ENCODE measurements at regions not wholly inside any gene's neighbourhood (a gene's known extent, or its start where the extent isn't known, plus 50 kb on each side); places are given as distances from the start of the nearest gene placed in this dataset.

GRCh38 chr1:143672983-143673382 lies 298.8 kb downstream of the FAM72C start:
- H3K27me3 ChIP-seq (replicated peaks in 1 of 4; ENCODE audit: control insufficient read depth in 3 of 4, extremely low read depth in 1 of 4, insufficient read depth in 3 of 4, low read length in 3 of 4), result no peaks in the 10 kb centered on the region
- no peak for TF ChIP-seq KDM4A (IDR thresholded peaks at IDR 0.05; ENCODE audit: low read depth, low read length, severe bottlenecking)
- TF ChIP-seq TAF7 (optimal IDR thresholded peaks at IDR 0.05; ENCODE audit: borderline replicate concordance, low read depth, low read length), result no peak
- no peak for TF ChIP-seq KDM5A (IDR thresholded peaks at IDR 0.05; ENCODE audit: low read length)
- no peak for TF ChIP-seq CHD2 (IDR thresholded peaks at IDR 0.05; ENCODE audit: low read length)
- TF ChIP-seq SP2 (IDR thresholded peaks at IDR 0.05; ENCODE audit: low read length), result no peak
- TF ChIP-seq TEAD4 (IDR thresholded peaks at IDR 0.05; ENCODE audit: low read depth, low read length), result no peak
- TF ChIP-seq GTF2F1 (IDR thresholded peaks at IDR 0.05; ENCODE audit: borderline replicate concordance, low read depth, low read length), result no peak
- no peak for TF ChIP-seq POLR2A (IDR thresholded peaks at IDR 0.05; ENCODE audit: control extremely low read depth in 1 of 2, low read depth in 2 of 2, low read length in 2 of 2)
- TF ChIP-seq SP1 (IDR thresholded peaks at IDR 0.05; ENCODE audit: low read depth, low read length), result no peak

More at GRCh38 chr1:143672983-143673382, 298.8 kb downstream of the FAM72C start:
- Histone ChIP-seq H3K36me3 (ENCODE audit: control insufficient read depth in 2 of 4, insufficient read depth in 4 of 4, low read length in 3 of 4) (no peaks in the 10 kb centered on the region), H2BK5ac (ENCODE audit: low read depth, low read length) (no peak overlapping the region), H2BK120ac (replicated peaks; ENCODE audit: low read depth, low read length) (no peak overlapping the region), H3K4me3 (ENCODE audit: extremely low read depth in 1 of 4, insufficient read depth in 2 of 4, low read depth in 3 of 4, low read length in 4 of 4) (no peak overlapping the region), H2AFZ (ENCODE audit: low read length) (no peak overlapping the region), H3K79me1 (ENCODE audit: low read depth, low read length) (no peaks in the 10 kb centered on the region), H3K23me2 (ENCODE audit: low read depth, low read length) (no peaks in the 10 kb centered on the region), H3K79me2 (ENCODE audit: control insufficient read depth in 1 of 2, insufficient read depth in 2 of 2, low read length in 2 of 2) (no peaks in the 10 kb centered on the region), H4K5ac (ENCODE audit: insufficient read length, low read depth, low read length) (no peak overlapping the region), H2BK12ac (ENCODE audit: low read depth, low read length) (no peak overlapping the region), H3K4me2 (ENCODE audit: insufficient read depth in 1 of 2, low read depth in 2 of 2, low read length in 2 of 2) (no peak overlapping the region), H3K4me1 (replicated peaks in 1 of 4; ENCODE audit: control insufficient read depth in 3 of 4, insufficient read depth in 4 of 4, low read length in 3 of 4) (no peaks in the 10 kb centered on the region), H2AK5ac (ENCODE audit: low read depth, low read length) (no peak overlapping the region), H3K18ac (ENCODE audit: extremely low read depth, low read length) (no peak overlapping the region), H3K27ac (ENCODE audit: low read depth, low read length) (no peak overlapping the region), H2BK15ac (ENCODE audit: low read length) (no peak overlapping the region), H4K8ac (ENCODE audit: extremely low read depth, insufficient read depth, low read length) (no peak overlapping the region), H3K56ac (replicated peaks; ENCODE audit: insufficient read length, low read depth, low read length) (no peak overlapping the region), H3K9ac (replicated peaks in 1 of 4; ENCODE audit: extremely low read depth in 1 of 4, low read depth in 3 of 4, low read length in 3 of 4) (no peak overlapping the region), H4K91ac (replicated peaks; ENCODE audit: insufficient read length, low read length) (no peak overlapping the region), H3K14ac (ENCODE audit: insufficient read length) (no peak overlapping the region), H4K20me1 (replicated peaks in 1 of 2; ENCODE audit: control insufficient read depth in 1 of 2, insufficient read depth in 2 of 2, low read length in 2 of 2) (no peaks in the 10 kb centered on the region), H3K4ac (replicated peaks; ENCODE audit: insufficient read length, low read depth, low read length) (no peak overlapping the region), H2BK20ac (ENCODE audit: low read length) (no peak overlapping the region), H3K23ac (ENCODE audit: insufficient read length) (no peak overlapping the region), H3K9me3 (ENCODE audit: insufficient read depth in 2 of 2, low read depth in 1 of 2, low read length in 1 of 2) (peaks cover 12 to 18% of the 10 kb centered on the region in 2 experiments; a peak in 3 of 4 replicates)
- CTCF ChIA-PET (ENCODE audit: partially characterized antibody), result no interaction called here
- no peak for DNase-seq (ENCODE audit: low read depth in 1 of 2, low spot score in 2 of 2)
- FAIRE-seq, result no peak
- WGBS, 2 experiments (ENCODE audit: extremely low coverage in 1 of 2, insufficient coverage in 1 of 2, insufficient read length in 1 of 2, insufficient replicate concordance in 2 of 2, low coverage in 1 of 2, low lambda C conversion rate in 2 of 2, missing lambda C conversion rate in 1 of 2), result 76% methylated on average over 2 of the region's 2 CpGs; no CpG with 5 or more reads in 1 of the 2 experiments
- POLR2A ChIA-PET (ENCODE audit: partially characterized antibody), result no interaction called here
